ENCODE measurements at regions not wholly inside any gene's neighbourhood (a gene's known extent, or its start where the extent isn't known, plus 50 kb on each side); places are given as distances from the start of the nearest gene placed in this dataset.
A peak's percentile ranks its signal among the peaks of the same experiment; 100 is the strongest.

GRCh38 chr5:33372721-33373472, 67.9 kb upstream of the TARS1 start:
- Histone ChIP-seq H2AK5ac (ENCODE audit: low read length) (no peak overlapping the region), H2BK120ac (ENCODE audit: insufficient read depth, low read length, poor library complexity) (no peak overlapping the region), H3K4ac (ENCODE audit: low read depth, low read length) (no peak overlapping the region), H3K36me3 (ENCODE audit: control insufficient read depth in 1 of 2, insufficient read depth in 2 of 2, low read length in 2 of 2) (no peaks in the 10 kb centered on the region), H3K79me1 (ENCODE audit: low read length) (peaks cover 2% of the 10 kb centered on the region), H4K91ac (ENCODE audit: low read depth, low read length) (no peak overlapping the region), H3K9ac (ENCODE audit: low read length) (no peak overlapping the region), H3K27me3 (ENCODE audit: insufficient read depth, low read length) (no peaks in the 10 kb centered on the region), H3K23ac (ENCODE audit: low read length) (no peak overlapping the region), H3K4me3 (ENCODE audit: low read depth, low read length) (no peak overlapping the region), H3K14ac (ENCODE audit: low read length) (no peak overlapping the region), H3K27ac (ENCODE audit: low read depth, low read length) (no peak overlapping the region), H3K18ac (ENCODE audit: low read length) (no peak overlapping the region), H3K9me3 (ENCODE audit: insufficient read depth, low read depth, low read length) (no peaks in the 10 kb centered on the region), H2BK12ac (ENCODE audit: low read length) (no peak overlapping the region), H3K4me2 (ENCODE audit: low read length) (no peak overlapping the region), H4K8ac (ENCODE audit: low read depth, low read length) (no peak overlapping the region), H2BK5ac (ENCODE audit: low read depth, low read length, poor library complexity) (no peak overlapping the region), H4K12ac (ENCODE audit: low read depth, low read length) (no peak overlapping the region), H3K4me1 (ENCODE audit: control insufficient read depth in 1 of 2, insufficient read depth in 2 of 2, low read length in 2 of 2) (peaks cover 0 to 3% of the 10 kb centered on the region in 2 experiments), H3K79me2 (ENCODE audit: control insufficient read depth, insufficient read depth, low read length, poor library complexity) (no peaks in the 10 kb centered on the region), H2AFZ (ENCODE audit: insufficient read depth, low read length, poor library complexity) (no peak overlapping the region)
- no CpG with 5 or more reads among the region's 6 CpGs for WGBS (ENCODE audit: extremely low coverage, insufficient coverage, insufficient read length)
- DNase-seq: no peak

- Histone ChIP-seq H2BK120ac (ENCODE audit: insufficient read depth, low read length, poor library complexity) (no peak overlapping the region), H2BK5ac (ENCODE audit: low read depth, low read length, poor library complexity) (no peak overlapping the region), H2BK12ac (ENCODE audit: low read length) (no peak overlapping the region), H3K79me2 (ENCODE audit: control insufficient read depth, insufficient read depth, low read length, poor library complexity) (no peaks in the 10 kb centered on the region), H3K4me2 (ENCODE audit: low read length) (no peak overlapping the region), H2AFZ (ENCODE audit: insufficient read depth, low read length, poor library complexity) (no peak overlapping the region), H3K9ac (ENCODE audit: low read length) (no peak overlapping the region), H3K9me3 (ENCODE audit: insufficient read depth, low read depth, low read length) (no peaks in the 10 kb centered on the region), H2AK5ac (ENCODE audit: low read length) (no peak overlapping the region), H3K79me1 (ENCODE audit: low read length) (peaks cover 2% of the 10 kb centered on the region), H3K4me1 (ENCODE audit: control insufficient read depth in 1 of 2, insufficient read depth in 2 of 2, low read length in 2 of 2) (peaks cover 0 to 2% of the 10 kb centered on the region in 2 experiments), H4K91ac (ENCODE audit: low read depth, low read length) (no peak overlapping the region), H3K4ac (ENCODE audit: low read depth, low read length) (no peak overlapping the region), H3K23ac (ENCODE audit: low read length) (no peak overlapping the region), H3K18ac (ENCODE audit: low read length) (no peak overlapping the region), H3K4me3 (ENCODE audit: low read depth, low read length) (no peak overlapping the region), H4K12ac (ENCODE audit: low read depth, low read length) (no peak overlapping the region), H4K8ac (ENCODE audit: low read depth, low read length) (no peak overlapping the region), H3K14ac (ENCODE audit: low read length) (no peak overlapping the region), H3K27me3 (ENCODE audit: insufficient read depth, low read length) (no peaks in the 10 kb centered on the region), H3K27ac (ENCODE audit: low read depth, low read length) (no peak overlapping the region), H3K36me3 (ENCODE audit: control insufficient read depth in 1 of 2, insufficient read depth in 2 of 2, low read length in 2 of 2) (no peaks in the 10 kb centered on the region)
- DNase-seq: no peak
- no CpG with 5 or more reads among the region's 2 CpGs for WGBS (ENCODE audit: extremely low coverage, insufficient coverage, insufficient read length)
These were observed 64.9 kb upstream of the TARS1 start for GRCh38 chr5:33375900-33376299.

- H3K79me2 ChIP-seq (ENCODE audit: control insufficient read depth, insufficient read depth, low read length, poor library complexity): no peaks in the 10 kb centered on the region
- H3K23ac ChIP-seq (ENCODE audit: low read length): no peak overlapping the region
- H4K8ac ChIP-seq (ENCODE audit: low read depth, low read length): no peak overlapping the region
- no peak overlapping the region for H2BK12ac ChIP-seq (ENCODE audit: low read length)
- no peak overlapping the region for H3K18ac ChIP-seq (ENCODE audit: low read length)
- H2AFZ ChIP-seq (ENCODE audit: insufficient read depth, low read length, poor library complexity): no peak overlapping the region
- H4K12ac ChIP-seq (ENCODE audit: low read depth, low read length): no peak overlapping the region
- H3K9me3 ChIP-seq (ENCODE audit: insufficient read depth, low read depth, low read length): peaks cover 2% of the 10 kb centered on the region
- H3K4me2 ChIP-seq (ENCODE audit: low read length): no peak overlapping the region
- no peaks in the 10 kb centered on the region for H3K27me3 ChIP-seq (ENCODE audit: insufficient read depth, low read length)
- no CpG with 5 or more reads among the region's 10 CpGs for WGBS (ENCODE audit: extremely low coverage, insufficient coverage, insufficient read length)
- H3K79me1 ChIP-seq (ENCODE audit: low read length): no peaks in the 10 kb centered on the region
- no peak overlapping the region for H3K4me3 ChIP-seq (ENCODE audit: low read depth, low read length)
- H3K4me1 ChIP-seq (ENCODE audit: control insufficient read depth in 1 of 2, insufficient read depth in 2 of 2, low read length in 2 of 2): peaks cover 2% of the 10 kb centered on the region in 2 experiments
- H3K14ac ChIP-seq (ENCODE audit: low read length): no peak overlapping the region
- no peak overlapping the region for H3K27ac ChIP-seq (ENCODE audit: low read depth, low read length)
- no peak overlapping the region for H2BK5ac ChIP-seq (ENCODE audit: low read depth, low read length, poor library complexity)
- peak in 1 of 2 donors; percentile 20 for DNase-seq
- no peak overlapping the region for H3K9ac ChIP-seq (ENCODE audit: low read length)
- no peak overlapping the region for H4K91ac ChIP-seq (ENCODE audit: low read depth, low read length)
- H3K36me3 ChIP-seq (ENCODE audit: control insufficient read depth in 1 of 2, insufficient read depth in 2 of 2, low read length in 2 of 2): no peaks in the 10 kb centered on the region
- no peak overlapping the region for H2BK120ac ChIP-seq (ENCODE audit: insufficient read depth, low read length, poor library complexity)
- H3K4ac ChIP-seq (ENCODE audit: low read depth, low read length): no peak overlapping the region
- H2AK5ac ChIP-seq (ENCODE audit: low read length): no peak overlapping the region
These were observed 61.0 kb upstream of the TARS1 start for GRCh38 chr5:33379757-33380156.

GRCh38 chr5:33381243-33381642, 59.5 kb upstream of the TARS1 start:
- H3K4me3 ChIP-seq (ENCODE audit: low read depth, low read length): no peak overlapping the region
- H3K9me3 ChIP-seq (ENCODE audit: insufficient read depth, low read depth, low read length): peaks cover 5% of the 10 kb centered on the region
- no peak overlapping the region for H2BK12ac ChIP-seq (ENCODE audit: low read length)
- no peak overlapping the region for H3K9ac ChIP-seq (ENCODE audit: low read length)
- no peak overlapping the region for H4K12ac ChIP-seq (ENCODE audit: low read depth, low read length)
- H2BK120ac ChIP-seq (ENCODE audit: insufficient read depth, low read length, poor library complexity): no peak overlapping the region
- no CpG with 5 or more reads among the region's 1 CpG for WGBS (ENCODE audit: extremely low coverage, insufficient coverage, insufficient read length)
- H3K27ac ChIP-seq (ENCODE audit: low read depth, low read length): no peak overlapping the region
- no peak overlapping the region for H3K4me2 ChIP-seq (ENCODE audit: low read length)
- DNase-seq: peak in 1 of 2 donors; percentile 36
- no peak overlapping the region for H4K8ac ChIP-seq (ENCODE audit: low read depth, low read length)
- peaks cover 2% of the 10 kb centered on the region in 2 experiments for H3K4me1 ChIP-seq (ENCODE audit: control insufficient read depth in 1 of 2, insufficient read depth in 2 of 2, low read length in 2 of 2)
- H3K27me3 ChIP-seq (ENCODE audit: insufficient read depth, low read length): no peaks in the 10 kb centered on the region
- H3K36me3 ChIP-seq (ENCODE audit: control insufficient read depth in 1 of 2, insufficient read depth in 2 of 2, low read length in 2 of 2): no peaks in the 10 kb centered on the region
- H2BK5ac ChIP-seq (ENCODE audit: low read depth, low read length, poor library complexity): no peak overlapping the region
- no peak overlapping the region for H3K18ac ChIP-seq (ENCODE audit: low read length)
- no peak overlapping the region for H4K91ac ChIP-seq (ENCODE audit: low read depth, low read length)
- H2AK5ac ChIP-seq (ENCODE audit: low read length): no peak overlapping the region
- no peaks in the 10 kb centered on the region for H3K79me1 ChIP-seq (ENCODE audit: low read length)
- no peak overlapping the region for H3K23ac ChIP-seq (ENCODE audit: low read length)
- H3K14ac ChIP-seq (ENCODE audit: low read length): no peak overlapping the region
- no peaks in the 10 kb centered on the region for H3K79me2 ChIP-seq (ENCODE audit: control insufficient read depth, insufficient read depth, low read length, poor library complexity)
- H3K4ac ChIP-seq (ENCODE audit: low read depth, low read length): no peak overlapping the region
- no peak overlapping the region for H2AFZ ChIP-seq (ENCODE audit: insufficient read depth, low read length, poor library complexity)
